ENCODE measurements at regions not wholly inside any gene's neighbourhood (a gene's known extent, or its start where the extent isn't known, plus 50 kb on each side); places are given as distances from the start of the nearest gene placed in this dataset.

- no peak for TF ChIP-seq CTCF (IDR thresholded peaks at IDR 0.05)
- no peak for TF ChIP-seq HDAC2 (IDR thresholded peaks at IDR 0.05)
- TF ChIP-seq POLR2A (IDR thresholded peaks at IDR 0.05; ENCODE audit: low read length) = no peak
- TF ChIP-seq MAX (IDR thresholded peaks at IDR 0.05) = no peak
- no peak for TF ChIP-seq EP300 (IDR thresholded peaks at IDR 0.05)
- TF ChIP-seq CHD2 (IDR thresholded peaks at IDR 0.05; ENCODE audit: low read length, partially characterized antibody) = no peak
- TF ChIP-seq CBX2 (IDR thresholded peaks at IDR 0.05; ENCODE audit: borderline replicate concordance, low read depth) = no peak
- no peak for TF ChIP-seq RNF2 (IDR thresholded peaks at IDR 0.05; ENCODE audit: borderline replicate concordance, low read depth)
Measured at GRCh38 chr7:113198226-113198625, 79.9 kb upstream of the SMIM30 start.

Measured in A549 (cell line).